Lung (tissue), 11 donors: ENCODE measurements at regions not wholly inside any gene's neighbourhood (a gene's known extent, or its start where the extent isn't known, plus 50 kb on each side); places are given as distances from the start of the nearest gene placed in this dataset.

ENCODE experiments used
- ATAC-seq: fragments of 200-7000 bp; cut with Tn5 transposase; one replicate; pipeline ENCODE4 v1.9.1; 2020; ENCODE audit warnings: moderate number of reproducible peaks; ENCODE audit not compliant: insufficient read depth, low FRiP score
- DNase-seq, 3 donors: peaks; one replicate each; pipeline ENCODE4 v3.0.0-alpha.2; 2013 to 2017
- H3K27ac ChIP-seq, 2 donors: one replicate each; pipeline ENCODE4 v1.5.1; 2013; ENCODE audit warnings: mild to moderate bottlenecking in 2 of 2, moderate library complexity in 2 of 2, control low read depth in 1 of 2, inconsistent platforms in 1 of 2, low read depth in 1 of 2, low read length in 1 of 2
- H3K27me3 ChIP-seq, 3 donors: one replicate each; pipeline ENCODE4 v1.5.1; 2013; ENCODE audit warnings: low read length in 2 of 3; ENCODE audit not compliant: control insufficient read depth in 3 of 3, insufficient read depth in 3 of 3
- H3K36me3 ChIP-seq, 4 donors: one replicate each; pipeline ENCODE4 v1.5.1; 2013; ENCODE audit warnings: low read length in 4 of 4, mild to moderate bottlenecking in 1 of 4, moderate library complexity in 1 of 4; ENCODE audit not compliant: control insufficient read depth in 4 of 4, insufficient read depth in 4 of 4
- H3K4me1 ChIP-seq, 5 donors: one replicate each; pipeline ENCODE4 v1.5.1; 2013; ENCODE audit warnings: low read length in 5 of 5, mild to moderate bottlenecking in 2 of 5, moderate library complexity in 1 of 5; ENCODE audit not compliant: control insufficient read depth in 5 of 5, insufficient read depth in 5 of 5
- H3K4me3 ChIP-seq: one replicate; pipeline ENCODE4 v1.5.1; 2013; ENCODE audit warnings: mild to moderate bottlenecking, control low read depth, moderate library complexity
- H3K9ac ChIP-seq, 2 donors: one replicate each; pipeline ENCODE4 v1.5.1; 2013; ENCODE audit warnings: low read length in 2 of 2, control low read depth in 1 of 2; ENCODE audit not compliant: insufficient read depth in 1 of 2
- H3K9me3 ChIP-seq, 4 donors: one replicate each; pipeline ENCODE4 v1.5.1; 2013; ENCODE audit warnings: low read length in 3 of 4, mild to moderate bottlenecking in 1 of 4, moderate library complexity in 1 of 4; ENCODE audit not compliant: control insufficient read depth in 4 of 4, insufficient read depth in 3 of 4
- CTCF ChIP-seq: IDR thresholded peaks from 2 replicates; pipeline ENCODE4 v1.5.1; 2012; ENCODE audit warnings: mild to moderate bottlenecking; ENCODE audit errors: control extremely low read depth, extremely low read depth
- WGBS, 2 donors: extraction: QIAGEN DNeasy Blood & Tissue Kit; methylation state at CpG; one replicate each; pipeline ENCODE4 v1.1.7; 2013; 5-methylcytosine and 5-hydroxymethylcytosine counted together
- donor health status: control.
- donor health status: control.
- donor health status: Bipolar disorder and iron deficiency.
- donor health status: healthy.
- donor health status: DM: yes; HTN: yes; CAD: no.

- Histone ChIP-seq H3K4me3 (no peak overlapping the region), H3K4me1 (peaks cover 0 to 9% (median 4%) of the 10 kb centered on the region in 5 donors), H3K36me3 (no peaks in the 10 kb centered on the region), H3K27me3 (no peaks in the 10 kb centered on the region), H3K9ac (no peak overlapping the region), H3K27ac (no peak overlapping the region), H3K9me3 (peaks cover 0 to 2% (median 0%) of the 10 kb centered on the region in 4 donors)
- no peak for TF ChIP-seq CTCF
- DNase-seq (no peak), ATAC-seq (no peak)
- 92 to 94% methylated on average over 4 of the region's 4 CpGs for WGBS, 2 donors
Observed at GRCh38 chr5:61670941-61671340, 338.9 kb downstream of the ZSWIM6 start.

GRCh38 chr5:61673007-61673735 is 341.1 kb downstream of the ZSWIM6 start:
- WGBS, 2 donors = 52 to 57% methylated on average over 9 of the region's 9 CpGs
- Histone ChIP-seq H3K27me3 (no peaks in the 10 kb centered on the region), H3K9me3 (peaks cover 0 to 2% (median 0%) of the 10 kb centered on the region in 4 donors), H3K36me3 (no peaks in the 10 kb centered on the region), H3K27ac (no peak overlapping the region), H3K9ac (no peak overlapping the region), H3K4me1 (peaks cover 0 to 9% (median 4%) of the 10 kb centered on the region in 5 donors), H3K4me3 (no peak overlapping the region)
- no peak for TF ChIP-seq CTCF
- DNase-seq (no peak), ATAC-seq (peak; percentile 17)

- H3K4me3 ChIP-seq = no peak overlapping the region
- H3K27ac ChIP-seq = no peak overlapping the region
- H3K9ac ChIP-seq = no peak overlapping the region
- peaks cover 0 to 2% (median 0%) of the 10 kb centered on the region in 4 donors for H3K9me3 ChIP-seq
- DNase-seq (no peak), ATAC-seq (no peak)
- no peaks in the 10 kb centered on the region for H3K36me3 ChIP-seq
- no peak for TF ChIP-seq CTCF
- peaks cover 0 to 9% (median 2%) of the 10 kb centered on the region in 5 donors for H3K4me1 ChIP-seq
- H3K27me3 ChIP-seq = no peaks in the 10 kb centered on the region
- WGBS, 2 donors = 72 to 84% methylated on average over 4 of the region's 4 CpGs
Observed at GRCh38 chr5:61674378-61674777, 342.3 kb downstream of the ZSWIM6 start.
